Suprapubic skin (tissue), 3 donors: ENCODE measurements at regions not wholly inside any gene's neighbourhood (a gene's known extent, or its start where the extent isn't known, plus 50 kb on each side); places are given as distances from the start of the nearest gene placed in this dataset.

Source experiments
- POLR2AphosphoS5 ChIP-seq, 3 donors: sonication (generic); formaldehyde crosslinking; IDR thresholded peaks; one replicate each; pipeline ENCODE4 v1.6.1; 2017; ENCODE audit warnings: antibody characterized with exemption in 3 of 3
- TF ChIP-seq, protein P1 (sequence below), 2 donors: fragments of 200-600 bp in 1 of 2; fragments of 450-650 bp in 1 of 2; sonication (generic) in 1 of 2; IDR thresholded peaks; one replicate each; pipeline ENCODE4 v1.5.1; 2016 to 2019; ENCODE audit warnings: antibody characterized with exemption in 2 of 2, mild to moderate bottlenecking in 1 of 2, moderate library complexity in 1 of 2

GRCh38 chr13:53781941-53782340, 753.3 kb downstream of the OLFM4 start:
- no peak for TF ChIP-seq POLR2AphosphoS5 (IDR thresholded peaks at IDR 0.05)
- TF ChIP-seq, protein P1, sequence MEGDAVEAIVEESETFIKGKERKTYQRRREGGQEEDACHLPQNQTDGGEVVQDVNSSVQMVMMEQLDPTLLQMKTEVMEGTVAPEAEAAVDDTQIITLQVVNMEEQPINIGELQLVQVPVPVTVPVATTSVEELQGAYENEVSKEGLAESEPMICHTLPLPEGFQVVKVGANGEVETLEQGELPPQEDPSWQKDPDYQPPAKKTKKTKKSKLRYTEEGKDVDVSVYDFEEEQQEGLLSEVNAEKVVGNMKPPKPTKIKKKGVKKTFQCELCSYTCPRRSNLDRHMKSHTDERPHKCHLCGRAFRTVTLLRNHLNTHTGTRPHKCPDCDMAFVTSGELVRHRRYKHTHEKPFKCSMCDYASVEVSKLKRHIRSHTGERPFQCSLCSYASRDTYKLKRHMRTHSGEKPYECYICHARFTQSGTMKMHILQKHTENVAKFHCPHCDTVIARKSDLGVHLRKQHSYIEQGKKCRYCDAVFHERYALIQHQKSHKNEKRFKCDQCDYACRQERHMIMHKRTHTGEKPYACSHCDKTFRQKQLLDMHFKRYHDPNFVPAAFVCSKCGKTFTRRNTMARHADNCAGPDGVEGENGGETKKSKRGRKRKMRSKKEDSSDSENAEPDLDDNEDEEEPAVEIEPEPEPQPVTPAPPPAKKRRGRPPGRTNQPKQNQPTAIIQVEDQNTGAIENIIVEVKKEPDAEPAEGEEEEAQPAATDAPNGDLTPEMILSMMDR (IDR thresholded peaks at IDR 0.05), result no peak
